ENCODE measurements at regions not wholly inside any gene's neighbourhood (a gene's known extent, or its start where the extent isn't known, plus 50 kb on each side); places are given as distances from the start of the nearest gene placed in this dataset.

GRCh38 chr22:46072981-46073682 lies 77.2 kb upstream of the PPARA start:
- TF ChIP-seq, protein P1, sequence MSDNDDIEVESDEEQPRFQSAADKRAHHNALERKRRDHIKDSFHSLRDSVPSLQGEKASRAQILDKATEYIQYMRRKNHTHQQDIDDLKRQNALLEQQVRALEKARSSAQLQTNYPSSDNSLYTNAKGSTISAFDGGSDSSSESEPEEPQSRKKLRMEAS (IDR thresholded peaks at IDR 0.05) = no peak
- TF ChIP-seq YY1 (IDR thresholded peaks at IDR 0.05; ENCODE audit: low read depth) (no peak), RAD21 (IDR thresholded peaks at IDR 0.05; ENCODE audit: low read depth) (no peak), EGR1 (IDR thresholded peaks at IDR 0.05) (no peak), EP300 (IDR thresholded peaks at IDR 0.05; ENCODE audit: borderline replicate concordance) (0 out of 2 replicates have a peak, but pooled peaks have one; percentile 10), TEAD4 (IDR thresholded peaks at IDR 0.05) (no peak), ZBTB7A (IDR thresholded peaks at IDR 0.05; ENCODE audit: low read depth) (no peak), NFIC (IDR thresholded peaks at IDR 0.05) (no peak), TAF1 (IDR thresholded peaks at IDR 0.05; ENCODE audit: low read depth) (no peak)
- TF ChIP-seq, protein P2, sequence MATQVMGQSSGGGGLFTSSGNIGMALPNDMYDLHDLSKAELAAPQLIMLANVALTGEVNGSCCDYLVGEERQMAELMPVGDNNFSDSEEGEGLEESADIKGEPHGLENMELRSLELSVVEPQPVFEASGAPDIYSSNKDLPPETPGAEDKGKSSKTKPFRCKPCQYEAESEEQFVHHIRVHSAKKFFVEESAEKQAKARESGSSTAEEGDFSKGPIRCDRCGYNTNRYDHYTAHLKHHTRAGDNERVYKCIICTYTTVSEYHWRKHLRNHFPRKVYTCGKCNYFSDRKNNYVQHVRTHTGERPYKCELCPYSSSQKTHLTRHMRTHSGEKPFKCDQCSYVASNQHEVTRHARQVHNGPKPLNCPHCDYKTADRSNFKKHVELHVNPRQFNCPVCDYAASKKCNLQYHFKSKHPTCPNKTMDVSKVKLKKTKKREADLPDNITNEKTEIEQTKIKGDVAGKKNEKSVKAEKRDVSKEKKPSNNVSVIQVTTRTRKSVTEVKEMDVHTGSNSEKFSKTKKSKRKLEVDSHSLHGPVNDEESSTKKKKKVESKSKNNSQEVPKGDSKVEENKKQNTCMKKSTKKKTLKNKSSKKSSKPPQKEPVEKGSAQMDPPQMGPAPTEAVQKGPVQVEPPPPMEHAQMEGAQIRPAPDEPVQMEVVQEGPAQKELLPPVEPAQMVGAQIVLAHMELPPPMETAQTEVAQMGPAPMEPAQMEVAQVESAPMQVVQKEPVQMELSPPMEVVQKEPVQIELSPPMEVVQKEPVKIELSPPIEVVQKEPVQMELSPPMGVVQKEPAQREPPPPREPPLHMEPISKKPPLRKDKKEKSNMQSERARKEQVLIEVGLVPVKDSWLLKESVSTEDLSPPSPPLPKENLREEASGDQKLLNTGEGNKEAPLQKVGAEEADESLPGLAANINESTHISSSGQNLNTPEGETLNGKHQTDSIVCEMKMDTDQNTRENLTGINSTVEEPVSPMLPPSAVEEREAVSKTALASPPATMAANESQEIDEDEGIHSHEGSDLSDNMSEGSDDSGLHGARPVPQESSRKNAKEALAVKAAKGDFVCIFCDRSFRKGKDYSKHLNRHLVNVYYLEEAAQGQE (IDR thresholded peaks at IDR 0.05; ENCODE audit: low read depth) = no peak
- TF ChIP-seq, protein P3, sequence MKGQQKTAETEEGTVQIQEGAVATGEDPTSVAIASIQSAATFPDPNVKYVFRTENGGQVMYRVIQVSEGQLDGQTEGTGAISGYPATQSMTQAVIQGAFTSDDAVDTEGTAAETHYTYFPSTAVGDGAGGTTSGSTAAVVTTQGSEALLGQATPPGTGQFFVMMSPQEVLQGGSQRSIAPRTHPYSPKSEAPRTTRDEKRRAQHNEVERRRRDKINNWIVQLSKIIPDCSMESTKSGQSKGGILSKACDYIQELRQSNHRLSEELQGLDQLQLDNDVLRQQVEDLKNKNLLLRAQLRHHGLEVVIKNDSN (IDR thresholded peaks at IDR 0.05) = no peak
